K562 (cell line): ENCODE measurements at regions not wholly inside any gene's neighbourhood (a gene's known extent, or its start where the extent isn't known, plus 50 kb on each side); places are given as distances from the start of the nearest gene placed in this dataset.

Source experiments
- ATAC-seq: fragments of 200-7000 bp; cut with Tn5 transposase; 3 replicates; pipeline ENCODE4 v1.9.1; 2020; ENCODE audit warnings: moderate library complexity
- BruUV-seq: library from RNA; stranded (reverse); fragments of 400-500 nt; replicated peaks from 2 replicates; lab custom pipeline; 2021; lab: Mats Ljungman, UMichigan
- CTCF ChIA-PET: fragments of 300-600 bp; formaldehyde crosslinking; extraction: SDS; loops from one replicate; lab custom pipeline; 2021; ENCODE audit warnings: low intra/inter-chr PET ratio; lab: Yijun Ruan, JAX
- POLR2A ChIA-PET: fragments of 300-600, 350-650 bp; sonication (Branson Sonifier 250); formaldehyde crosslinking; extraction: SDS; loops from one replicate; lab custom pipeline; 2021; ENCODE audit warnings: antibody characterized with exemption, inconsistent platforms; lab: Yijun Ruan, JAX
- DNase-seq, 4 experiments: peaks; one replicate each; pipeline versions ENCODE4 v3.0.0 to v3.0.0-alpha.2; 2011 to 2018; ENCODE audit warnings: low spot score in 3 of 4, mixed read lengths in 3 of 4; ENCODE audit errors: extremely low read depth in 1 of 4
- FAIRE-seq: peaks from 2 replicates; lab custom pipeline; 2011; peaks lifted over from hg19 to GRCh38; lab: Jason Lieb, UNC
- H2AFZ ChIP-seq: 2 replicates; pipeline ENCODE4 v1.6.0; 2011; ENCODE audit warnings: low read depth, low read length, control low read depth, inconsistent platforms
- H3K27ac ChIP-seq: fragments of 200-600 bp; 3 replicates; pipeline ENCODE4 v1.8.0; 2011; ENCODE audit warnings: low read depth, mild to moderate bottlenecking, control low read depth, inconsistent platforms, low read length, moderate library complexity, mixed read lengths; ENCODE audit errors: extremely low read depth
- H3K27me3 ChIP-seq, 2 experiments: fragments of 300-600 bp in 1 of 2; 2 replicates in 1 of 2; 3 replicates in 1 of 2; pipeline versions ENCODE4 v1.6.0 to v1.8.0; 2011; ENCODE audit warnings: inconsistent platforms in 2 of 2, low read length in 2 of 2, mild to moderate bottlenecking in 1 of 2, mixed read lengths in 1 of 2, moderate library complexity in 1 of 2; ENCODE audit not compliant: control insufficient read depth in 2 of 2, insufficient read depth in 2 of 2
- H3K36me3 ChIP-seq: fragments of 300-600 bp; 3 replicates; pipeline ENCODE4 v1.8.0; 2011; ENCODE audit warnings: mild to moderate bottlenecking, low read length, inconsistent platforms; ENCODE audit not compliant: control insufficient read depth, insufficient read depth
- H3K4me1 ChIP-seq, 2 experiments: fragments of 200-600 bp in 1 of 2; replicated peaks in 1 of 2; 2 replicates in 1 of 2; 3 replicates in 1 of 2; pipeline versions ENCODE4 v1.5.1 to v1.8.0; 2011; ENCODE audit warnings: inconsistent platforms in 2 of 2, low read length in 2 of 2, mild to moderate bottlenecking in 1 of 2, mixed read lengths in 1 of 2, moderate library complexity in 1 of 2; ENCODE audit not compliant: control insufficient read depth in 2 of 2, insufficient read depth in 2 of 2
- H3K4me2 ChIP-seq: 2 replicates; pipeline ENCODE4 v1.6.1; 2011; ENCODE audit warnings: low read length, control low read depth, inconsistent platforms, mixed read lengths; ENCODE audit not compliant: insufficient read depth
- H3K4me3 ChIP-seq: fragments of 200-600 bp; sonication (generic), shearing (Covaris generic); 2 replicates; pipeline ENCODE4 v1.5.1; 2016; ENCODE audit warnings: control low read depth, inconsistent platforms
- H3K79me2 ChIP-seq: fragments of 200-600 bp; 3 replicates; pipeline ENCODE4 v1.8.0; 2011; ENCODE audit warnings: low read length, inconsistent platforms; ENCODE audit not compliant: control insufficient read depth, insufficient read depth
- H3K9ac ChIP-seq, 2 experiments: 2 replicates each; pipeline versions ENCODE4 v1.6.0 to v1.6.1; 2011; ENCODE audit warnings: low read depth in 2 of 2, low read length in 2 of 2, control low read depth in 1 of 2, inconsistent platforms in 1 of 2, mild to moderate bottlenecking in 1 of 2, mixed read lengths in 1 of 2; ENCODE audit not compliant: insufficient read depth in 1 of 2
- H3K9me1 ChIP-seq: one replicate; pipeline ENCODE4 v1.6.0; 2011; ENCODE audit warnings: inconsistent platforms, mild to moderate bottlenecking, low read length, moderate library complexity; ENCODE audit not compliant: control insufficient read depth, insufficient read depth
- H3K9me3 ChIP-seq: replicated peaks from 2 replicates; pipeline ENCODE4 v1.5.1; 2011; ENCODE audit warnings: low read depth, low read length, inconsistent platforms; ENCODE audit not compliant: control insufficient read depth, insufficient read depth
- H4K20me1 ChIP-seq: replicated peaks from 2 replicates; pipeline ENCODE4 v1.6.1; 2011; ENCODE audit warnings: low read length, inconsistent platforms, mixed read lengths; ENCODE audit not compliant: control insufficient read depth, insufficient read depth
- CTCFL ChIP-seq: IDR thresholded peaks from 2 replicates; pipeline ENCODE4 v1.6.1; 2011; ENCODE audit warnings: borderline replicate concordance, low read depth, mild to moderate bottlenecking, moderate library complexity, low read length; ENCODE audit not compliant: insufficient read depth, poor library complexity, severe bottlenecking
- FOSL1 ChIP-seq: fragments of 200-800 bp; sonication (Bioruptor generic); conservative IDR thresholded peaks from 2 replicates; pipeline ENCODE4 v1.6.1; 2016; ENCODE audit warnings: missing genetic modification characterization, missing compliant biosample characterization
- HMBOX1 ChIP-seq: sonication (generic); IDR thresholded peaks from 2 replicates; pipeline ENCODE4 v1.6.1; 2016
- NCOA2 ChIP-seq, 2 experiments: fragments of 450-650 bp; IDR thresholded peaks; 2 replicates each; pipeline ENCODE4 v1.6.1; 2018; ENCODE audit warnings: mild to moderate bottlenecking in 2 of 2, moderate library complexity in 1 of 2; ENCODE audit not compliant: partially characterized antibody in 2 of 2
- NR4A1 ChIP-seq, 2 experiments: fragments of 250-450 bp in 1 of 2; fragments of 450-650 bp in 1 of 2; sonication (Bioruptor Pico) in 1 of 2; IDR thresholded peaks; 2 replicates each; pipeline versions ENCODE4 v1.4.0 to v1.6.1; 2016 to 2020; ENCODE audit warnings: mild to moderate bottlenecking in 2 of 2, missing compliant biosample characterization in 1 of 2, missing genetic modification characterization in 1 of 2, moderate library complexity in 1 of 2
- POLR2AphosphoS2 ChIP-seq: IDR thresholded peaks from 2 replicates; pipeline ENCODE4 v1.6.1; 2012; ENCODE audit warnings: low read length, improper control_type of control experiment
- SRSF3 ChIP-seq: fragments of 200-400 bp; formaldehyde crosslinking; IDR thresholded peaks from 2 replicates; pipeline ENCODE4 v1.6.1; 2016; ENCODE audit warnings: mild to moderate bottlenecking, low read length, moderate library complexity; ENCODE audit not compliant: insufficient read depth
- TCF7 ChIP-seq: sonication (generic); IDR thresholded peaks from 2 replicates; pipeline ENCODE4 v1.6.1; 2016; ENCODE audit warnings: antibody characterized with exemption, borderline replicate concordance
- WHSC1 ChIP-seq: IDR thresholded peaks from one replicate; pipeline ENCODE4 v1.6.1; 2012; ENCODE audit warnings: low read length, control low read depth, inconsistent platforms
- ZBTB2 ChIP-seq: fragments of 450-650 bp; IDR thresholded peaks from 2 replicates; pipeline ENCODE4 v1.6.1; 2016; ENCODE audit warnings: antibody characterized with exemption
- ZNF165 ChIP-seq: fragments of 250-450 bp; sonication (Bioruptor Pico); IDR thresholded peaks from 2 replicates; pipeline ENCODE4 v1.4.0; 2020; ENCODE audit warnings: borderline replicate concordance
- ZNF445 ChIP-seq: fragments of 250-450 bp; sonication (Bioruptor Pico); IDR thresholded peaks from 2 replicates; pipeline ENCODE4 v1.4.0; 2020; ENCODE audit warnings: low read depth, mild to moderate bottlenecking, moderate library complexity
- WGBS: fragments of 100-300 bp; shearing (Covaris generic); methylation state at CpG from one replicate; pipeline ENCODE4 v1.1.6; 2016; ENCODE audit warnings: low coverage, mixed read lengths; ENCODE audit not compliant: insufficient coverage; ENCODE audit errors: missing lambda C conversion rate; 5-methylcytosine and 5-hydroxymethylcytosine counted together
- in situ Hi-C: fragments of 300-500 bp; cut with MboI; formaldehyde crosslinking; loops from 4 replicates; pipeline ENCODE4 v1.15.0; 2018; ENCODE audit warnings: inconsistent platforms, mixed read lengths
- intact Hi-C: fragments of 100-400 bp; cut with micrococcal nuclease; formaldehyde crosslinking; loops from 2 replicates; pipeline ENCODE4 v1.14.2; 2022
- TF ChIP-seq, protein P1 (sequence below): fragments of 450-650 bp; IDR thresholded peaks from one replicate; pipeline ENCODE4 v1.6.1; 2018; ENCODE audit warnings: mild to moderate bottlenecking, moderate library complexity; ENCODE audit not compliant: partially characterized antibody

GRCh38 chr7:1314021-1314907, 81.6 kb downstream of the UNCX start (continued):
- TF ChIP-seq CTCFL (no peak), NCOA2 (IDR thresholded peaks at IDR 0.05; ENCODE audit: partially characterized antibody in 2 of 2) (no peak), SRSF3 (no peak)

GRCh38 chr7:1314908-1315450, 82.3 kb downstream of the UNCX start:
- peaks cover 0 to 3% of the 10 kb centered on the region in 2 experiments; a peak in 2 of 5 replicates for H3K4me1 ChIP-seq
- no TSS peak for BruUV-seq
- ChIA-PET POLR2A (interaction anchor here (0.6 kb wide), 1 partner anchor 9 kb away, joined by 3 read pairs; no protein-coding TSS in a partner anchor), CTCF (no interaction called here)
- 5% methylated on average over 23 of the region's 26 CpGs for WGBS
- no peaks in the 10 kb centered on the region for H3K36me3 ChIP-seq
- peaks cover 16 to 68% of the 10 kb centered on the region in 2 experiments; a peak in 4 of 5 replicates for H3K27me3 ChIP-seq
- no peak overlapping the region for H3K4me2 ChIP-seq
- ATAC-seq: no peak
- in situ Hi-C loops (no loop called here), intact Hi-C loops (no loop called here)
- no peaks in the 10 kb centered on the region for H4K20me1 ChIP-seq
- H3K4me3 ChIP-seq: no peak overlapping the region
- H2AFZ ChIP-seq: no peak overlapping the region
- no peaks in the 10 kb centered on the region for H3K9me3 ChIP-seq
- no peak overlapping the region; a peak in 1 of 4 replicates for H3K9ac ChIP-seq
- no peaks in the 10 kb centered on the region for H3K79me2 ChIP-seq
- DNase-seq: no peak
- no peak for FAIRE-seq
- H3K27ac ChIP-seq: no peak overlapping the region
- no peaks in the 10 kb centered on the region for H3K9me1 ChIP-seq
- TF ChIP-seq WHSC1 (no peak), TCF7 (no peak), ZNF165 (CRISPR knock-in tag) (no peak), FOSL1 (no peak), HMBOX1 (no peak), POLR2AphosphoS2 (no peak), ZNF445 (CRISPR knock-in tag) (no peak), ZBTB2 (no peak), NR4A1 (CRISPR knock-in tag; IDR thresholded peaks at IDR 0.05) (no peak), NR4A1 (tag; IDR thresholded peaks at IDR 0.05) (no peak)
- TF ChIP-seq, protein P1, sequence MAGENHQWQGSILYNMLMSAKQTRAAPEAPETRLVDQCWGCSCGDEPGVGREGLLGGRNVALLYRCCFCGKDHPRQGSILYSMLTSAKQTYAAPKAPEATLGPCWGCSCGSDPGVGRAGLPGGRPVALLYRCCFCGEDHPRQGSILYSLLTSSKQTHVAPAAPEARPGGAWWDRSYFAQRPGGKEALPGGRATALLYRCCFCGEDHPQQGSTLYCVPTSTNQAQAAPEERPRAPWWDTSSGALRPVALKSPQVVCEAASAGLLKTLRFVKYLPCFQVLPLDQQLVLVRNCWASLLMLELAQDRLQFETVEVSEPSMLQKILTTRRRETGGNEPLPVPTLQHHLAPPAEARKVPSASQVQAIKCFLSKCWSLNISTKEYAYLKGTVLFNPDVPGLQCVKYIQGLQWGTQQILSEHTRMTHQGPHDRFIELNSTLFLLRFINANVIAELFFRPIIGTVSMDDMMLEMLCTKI: no peak
